MM.1S (cell line): ENCODE measurements at regions not wholly inside any gene's neighbourhood (a gene's known extent, or its start where the extent isn't known, plus 50 kb on each side); places are given as distances from the start of the nearest gene placed in this dataset.
"Not testable (repeated sequence)": the region's sequence is repeated elsewhere in the genome, so short reads cannot be mapped to it uniquely, and the experiment has no call there.

Experiments
- CTCF ChIP-seq: fragments of 300-600 bp; sonication (generic); IDR thresholded peaks from 2 replicates; pipeline ENCODE4 v1.5.1; 2016; ENCODE audit warnings: antibody characterized with exemption, low read length, mixed read lengths
- EZH2 ChIP-seq: fragments of 300-600 bp; sonication (generic); optimal IDR thresholded peaks from 2 replicates; pipeline ENCODE3; 2017; ENCODE audit warnings: low read depth, mild to moderate bottlenecking, antibody characterized with exemption, low read length, mixed read lengths

- not testable (repeated sequence) for TF ChIP-seq CTCF, EZH2
These were observed 87.1 kb downstream of the FOXI3 start for GRCh38 chr2:88365408-88365807.
